Right lobe of liver (tissue), 4 donors: ENCODE measurements at regions not wholly inside any gene's neighbourhood (a gene's known extent, or its start where the extent isn't known, plus 50 kb on each side); places are given as distances from the start of the nearest gene placed in this dataset.

Experiments
- CTCF ChIP-seq, 4 donors: fragments of 200-600 bp in 3 of 4; fragments of 450-650 bp in 1 of 4; IDR thresholded peaks; one replicate each; pipeline versions ENCODE4 v1.5.1 to v1.8.0; 2016 to 2022; ENCODE audit warnings: antibody characterized with exemption in 4 of 4, mild to moderate bottlenecking in 2 of 4
- POLR2A ChIP-seq: fragments of 450-650 bp; IDR thresholded peaks from one replicate; pipeline ENCODE4 v1.6.1; 2017; ENCODE audit warnings: antibody characterized with exemption, mild to moderate bottlenecking
- donor health status: DM: no; HTN: no; CAD: no.
- donor health status: DM: no; HTN: no; CAD: no.
- donor health status: DM: no; HTN: yes; CAD: no.

DNA sequence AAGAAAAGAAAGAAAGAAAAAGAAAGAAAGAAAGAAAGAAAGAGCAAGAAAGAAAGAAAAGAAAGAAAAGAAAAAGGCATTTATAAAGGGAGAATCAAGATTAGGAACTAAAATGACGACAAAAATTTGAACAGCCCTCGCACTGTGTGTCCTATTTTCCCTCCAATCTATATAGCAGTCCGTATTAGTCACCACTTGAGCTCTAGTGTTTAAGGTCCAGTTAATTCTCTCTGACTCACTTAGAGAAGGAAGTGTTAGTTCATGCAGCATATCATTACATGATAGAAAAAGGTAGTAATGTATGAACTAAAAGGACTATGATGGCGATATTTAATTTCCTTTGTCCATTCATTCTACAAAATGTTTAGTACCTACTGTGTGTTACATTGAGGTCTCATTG is 122.7 kb downstream of the CBLL2 start:
- TF ChIP-seq CTCF (IDR thresholded peaks at IDR 0.05), result no peak
- no peak for TF ChIP-seq POLR2A
